NCI-H2171 treated with DMSO at 0.1 percent for 48 hours (cell line): ENCODE measurements at regions not wholly inside any gene's neighbourhood (a gene's known extent, or its start where the extent isn't known, plus 50 kb on each side); places are given as distances from the start of the nearest gene placed in this dataset.

Source experiments
- DNase-seq: peaks from one replicate; lab custom pipeline; 2025; lab: John Stamatoyannopoulos, UW

DNA sequence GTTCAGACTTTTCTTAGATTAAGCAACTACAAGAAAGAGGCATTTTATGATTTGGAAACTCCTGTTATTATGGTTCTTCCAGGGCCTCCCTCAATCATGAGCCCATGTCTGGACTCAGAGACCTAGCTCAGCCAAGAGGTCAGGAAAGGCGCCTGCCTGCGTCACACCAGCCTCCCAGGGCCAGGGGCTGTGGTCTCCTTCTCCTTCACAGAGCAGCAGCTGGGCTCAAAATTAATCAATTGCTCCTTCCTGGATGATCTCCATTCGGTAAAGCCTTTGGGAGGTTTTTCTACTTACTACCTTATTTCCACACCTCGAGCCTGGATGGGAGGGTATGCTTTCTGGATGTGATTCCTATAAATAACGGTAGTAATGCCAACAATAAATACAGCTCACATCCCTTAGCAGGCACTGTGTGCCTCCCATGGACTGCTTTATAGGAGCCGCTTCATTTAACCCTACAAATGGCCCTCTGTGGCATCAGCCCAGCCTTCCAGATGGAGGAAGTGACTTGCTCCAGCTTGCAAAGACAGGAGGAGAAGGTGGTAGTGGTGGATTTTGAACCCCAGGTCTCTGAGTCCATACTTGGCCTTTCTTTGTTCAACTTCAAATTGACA lies 1445.6 kb downstream of the TBC1D22A start:
- peak; percentile 8 for DNase-seq

DNA sequence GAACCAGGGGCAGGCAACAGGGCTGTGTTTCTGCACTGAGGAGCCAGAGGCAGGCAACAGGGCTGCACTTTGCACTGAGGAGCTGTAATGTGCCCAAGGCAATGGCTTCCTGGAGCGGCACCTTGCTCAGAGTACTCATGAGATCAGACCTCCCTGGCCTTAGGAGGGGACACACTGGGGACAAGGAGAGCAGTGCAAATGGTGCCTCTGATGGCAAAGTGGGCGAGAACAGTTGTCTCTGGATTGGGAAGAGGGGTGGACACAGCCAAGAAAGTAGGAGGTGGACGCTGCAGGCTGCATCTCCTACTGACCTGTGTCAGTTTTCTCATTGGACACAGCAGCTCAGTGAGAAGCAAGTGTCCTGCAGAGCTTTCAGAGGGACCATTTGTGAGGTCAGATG lies 1443.3 kb downstream of the TBC1D22A start:
- DNase-seq = no peak

DNA sequence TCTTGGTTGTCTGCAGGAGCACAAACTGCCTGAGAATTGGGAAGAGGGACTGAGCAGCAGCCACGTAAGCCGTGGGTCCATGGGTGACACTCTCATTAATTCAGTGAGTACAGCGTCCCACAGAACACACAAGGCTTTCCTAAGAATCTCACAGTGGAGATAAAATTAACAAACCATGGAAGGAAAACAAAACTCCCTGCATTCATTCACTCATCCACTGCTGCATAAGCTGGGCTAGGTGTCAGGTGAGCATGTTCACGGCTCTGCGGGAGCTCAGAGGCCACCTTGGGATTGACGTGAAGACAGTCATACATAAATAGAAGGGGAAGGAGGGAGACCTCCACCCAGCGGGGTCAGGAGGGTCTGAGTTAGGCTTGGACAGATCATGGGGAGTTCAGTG lies 1442.7 kb downstream of the TBC1D22A start:
- no peak for DNase-seq

DNA sequence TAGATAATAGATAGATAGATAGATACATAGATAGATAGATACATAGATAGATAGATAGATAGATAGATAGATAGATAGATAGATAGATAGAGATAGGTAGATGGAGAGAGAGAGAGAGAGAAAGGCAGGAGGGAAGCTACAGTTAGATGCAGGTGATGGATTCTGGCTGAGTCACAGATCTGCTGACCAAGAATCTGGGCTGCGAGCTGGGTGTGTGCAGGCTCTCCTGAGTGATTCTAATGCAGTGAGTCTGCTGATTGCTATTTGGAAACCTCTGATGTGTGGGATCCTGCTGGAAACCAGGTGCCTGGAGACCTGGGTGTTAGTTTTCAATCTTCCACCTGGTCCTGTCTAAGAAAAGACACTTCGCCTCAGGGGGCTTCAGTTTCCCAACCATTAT lies 1441.8 kb downstream of the TBC1D22A start:
- DNase-seq = no peak

DNA sequence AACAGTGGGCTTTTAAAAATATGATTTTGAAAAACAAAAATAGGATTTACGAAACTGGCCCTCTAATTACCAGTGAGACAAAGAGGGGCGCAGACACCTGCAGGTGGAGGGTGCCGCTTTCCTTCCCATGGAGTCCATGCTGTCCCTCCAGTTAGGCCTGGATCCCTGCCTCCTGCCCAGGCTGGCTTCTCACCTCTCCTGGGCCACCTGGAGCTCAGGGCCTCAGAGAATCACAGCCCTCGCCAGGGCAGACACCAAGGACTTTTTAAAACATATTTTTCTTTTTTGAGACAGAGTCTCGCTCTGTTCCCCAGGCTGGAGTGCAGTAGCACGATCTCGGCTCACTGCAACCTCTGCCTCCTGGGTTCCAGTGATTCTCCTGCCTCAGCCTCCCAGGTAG lies 1437.2 kb downstream of the TBC1D22A start:
- DNase-seq = no peak

DNA sequence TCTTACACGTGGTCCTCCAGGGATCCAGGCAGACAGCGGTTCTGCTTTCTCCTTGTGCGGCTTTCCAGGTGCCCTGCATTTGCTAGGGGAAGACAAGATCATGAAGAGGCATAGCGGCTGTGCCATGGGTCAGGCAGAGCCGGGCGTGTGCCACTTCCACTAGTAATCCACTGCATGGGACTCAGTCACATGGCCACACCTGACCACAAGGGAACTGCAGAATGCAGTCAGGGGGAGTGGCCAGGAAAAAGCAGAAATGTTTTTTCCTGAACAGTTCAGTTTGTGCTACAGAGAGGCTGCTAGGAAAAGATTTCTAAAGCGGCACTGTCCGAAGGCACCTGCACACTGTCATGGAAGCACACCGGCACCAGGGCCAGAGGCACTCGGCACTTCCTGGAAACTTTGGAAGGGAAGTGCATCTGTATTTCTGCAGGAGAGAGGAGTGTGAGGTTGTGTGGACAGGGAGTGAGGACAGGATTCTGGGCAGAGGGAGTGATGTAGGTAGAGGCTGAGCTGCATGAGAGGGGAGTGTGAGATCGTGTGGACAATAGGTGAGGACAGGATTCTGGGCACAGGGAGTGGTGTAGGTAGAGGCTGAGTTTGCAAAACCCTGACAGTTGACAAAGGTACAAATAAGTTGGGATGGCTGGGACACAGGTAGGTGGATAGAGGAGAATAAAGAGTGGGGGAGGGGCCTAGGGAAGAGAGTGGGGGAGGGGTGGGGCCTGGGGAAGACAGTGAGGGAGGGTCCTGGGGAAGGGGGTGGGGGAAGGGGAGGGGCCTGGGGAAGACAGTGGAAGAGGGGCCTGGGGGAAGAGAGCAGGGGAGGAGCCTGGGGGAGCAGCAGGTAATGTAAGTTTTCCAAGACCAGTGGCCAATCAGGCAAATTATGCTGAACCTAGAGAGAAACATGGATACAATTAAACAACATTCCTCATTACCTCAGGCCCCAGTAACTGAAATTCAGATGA lies 1436.3 kb downstream of the TBC1D22A start:
- DNase-seq = no peak

DNA sequence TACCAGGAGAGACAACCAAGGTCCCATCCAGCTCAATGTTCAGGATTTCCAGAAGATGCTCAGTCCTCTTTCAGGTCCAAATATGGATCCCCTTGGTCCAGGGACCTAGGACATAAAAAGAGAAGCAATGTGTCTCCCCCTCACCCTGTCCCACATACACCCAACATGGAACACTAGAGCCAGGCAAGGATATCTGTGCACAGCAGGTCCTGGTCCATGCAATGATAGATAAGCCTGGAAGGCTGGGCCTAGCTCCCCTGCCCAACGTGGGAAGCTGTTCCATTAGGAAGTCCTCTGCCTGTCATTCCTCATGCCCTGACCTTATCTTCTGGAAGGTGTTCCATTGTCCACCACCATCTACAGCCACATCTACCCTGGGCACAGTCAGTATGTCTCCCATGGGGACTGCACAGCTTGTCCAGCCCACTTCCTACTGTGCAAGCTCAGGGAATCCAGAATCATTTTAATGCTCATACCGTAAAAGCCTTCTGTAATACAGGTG lies 1434.8 kb downstream of the TBC1D22A start:
- DNase-seq = no peak

DNA sequence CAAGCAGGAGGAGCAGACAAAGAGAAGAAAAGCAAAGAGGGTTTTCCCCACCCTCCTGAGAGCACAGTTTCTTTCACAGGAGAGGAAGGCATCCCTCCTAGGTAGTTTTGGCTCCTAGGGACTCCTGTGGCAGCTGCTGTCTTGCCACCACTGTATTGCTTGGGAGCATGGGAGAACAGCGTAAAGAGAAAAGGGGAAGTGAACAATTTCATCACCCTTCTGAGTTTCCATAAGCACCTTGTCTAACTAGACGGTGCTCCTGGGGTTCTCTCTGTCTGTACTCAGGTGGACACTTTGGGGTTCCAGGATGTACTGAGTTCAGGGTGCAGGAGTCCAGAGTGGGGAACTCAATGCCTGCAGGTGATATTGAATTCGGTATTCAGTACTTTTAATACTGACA lies 1430.5 kb downstream of the TBC1D22A start:
- no peak for DNase-seq

DNA sequence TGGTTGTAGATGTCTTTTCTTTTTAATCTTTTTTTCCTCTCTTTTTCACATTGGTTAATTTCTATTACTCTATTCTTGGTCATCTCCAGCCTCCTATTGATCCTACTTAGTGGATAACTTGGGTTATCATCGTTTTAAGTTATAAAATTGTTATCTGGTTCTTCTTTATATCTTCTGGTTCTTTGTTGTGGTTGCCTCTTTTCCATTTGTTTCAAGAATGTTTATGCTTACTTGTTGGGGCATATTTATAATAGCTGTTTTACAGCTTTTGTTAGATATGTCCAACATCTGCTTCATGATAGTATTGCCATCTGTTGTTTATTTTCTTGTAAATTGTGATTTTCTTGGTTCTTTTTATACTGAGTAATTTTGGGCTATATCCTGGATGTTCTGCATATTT lies 1429.6 kb downstream of the TBC1D22A start:
- no peak for DNase-seq

DNA sequence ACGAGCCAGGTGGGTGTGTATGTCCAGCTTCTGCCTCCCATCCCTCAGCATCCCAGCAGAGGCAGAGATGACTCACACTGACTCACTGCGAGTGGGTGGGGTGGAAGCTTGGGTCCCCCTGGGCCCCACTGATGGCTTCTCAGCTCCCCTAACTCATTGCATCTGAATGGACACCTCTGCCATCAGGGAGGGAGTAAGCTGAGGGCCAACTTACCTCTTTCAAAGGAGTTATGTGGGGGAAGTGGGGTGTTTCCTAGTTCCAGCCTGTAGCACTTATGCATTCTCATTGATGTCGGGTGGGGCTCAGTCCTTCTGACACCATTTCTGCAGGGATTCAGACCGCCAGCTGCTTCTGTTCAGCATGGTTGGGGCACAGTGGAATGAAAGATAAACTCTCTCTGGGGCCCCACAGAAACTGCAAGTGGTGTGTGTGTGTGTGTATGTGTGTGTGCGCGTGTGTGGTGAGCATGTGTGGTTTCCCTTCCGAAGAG lies 1425.8 kb downstream of the TBC1D22A start:
- DNase-seq = no peak

DNA sequence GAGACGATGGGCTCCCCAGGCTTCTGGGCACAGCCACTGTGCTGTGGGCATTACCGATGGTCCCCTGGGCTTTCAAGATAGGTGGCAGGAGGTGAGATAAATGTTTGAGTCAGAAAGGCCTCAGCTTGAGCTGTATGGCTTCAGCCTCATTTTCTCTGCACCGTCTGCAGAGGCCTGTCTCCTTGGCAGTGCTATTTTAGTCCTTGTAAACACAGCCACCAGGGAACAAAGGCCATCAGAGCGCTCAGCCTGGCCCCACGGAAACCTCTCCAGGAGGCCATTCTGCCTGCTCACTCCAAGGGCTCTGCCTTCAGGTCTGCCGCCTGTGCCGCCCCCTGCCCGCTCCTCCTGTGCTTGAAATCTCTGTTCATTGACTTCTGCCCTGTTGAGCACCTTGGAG lies 1424.9 kb downstream of the TBC1D22A start:
- no peak for DNase-seq

DNA sequence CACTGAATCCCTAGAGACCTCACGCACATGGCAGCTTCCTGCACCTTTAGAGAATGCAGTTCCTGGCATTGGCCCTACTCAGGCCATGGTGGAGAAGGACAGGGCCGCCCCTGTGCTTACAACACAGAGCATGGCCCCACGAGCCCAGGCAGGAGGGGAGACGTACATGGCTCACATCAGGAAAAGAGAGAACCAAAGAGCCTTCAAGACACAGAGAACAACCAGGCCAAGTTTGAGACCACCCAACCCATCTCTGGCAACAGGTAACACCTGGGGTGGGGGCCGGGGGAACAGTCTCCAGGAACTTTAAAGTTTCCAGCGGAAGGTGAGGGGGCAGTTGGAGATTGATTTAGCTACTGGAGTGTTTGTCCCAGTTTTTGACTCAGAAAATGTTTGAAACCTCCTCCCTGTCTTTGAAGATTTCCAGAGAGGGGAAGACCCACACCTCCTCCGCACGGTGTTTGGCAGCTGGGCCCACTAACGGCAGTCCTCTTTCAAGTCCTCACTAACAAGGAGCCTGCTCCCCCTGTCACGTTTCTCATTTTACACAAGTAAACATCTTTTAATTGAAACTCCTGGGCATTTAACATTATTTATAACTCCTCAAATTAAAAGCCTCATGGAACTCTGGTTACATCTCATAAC lies 1423.8 kb downstream of the TBC1D22A start:
- no peak for DNase-seq

DNA sequence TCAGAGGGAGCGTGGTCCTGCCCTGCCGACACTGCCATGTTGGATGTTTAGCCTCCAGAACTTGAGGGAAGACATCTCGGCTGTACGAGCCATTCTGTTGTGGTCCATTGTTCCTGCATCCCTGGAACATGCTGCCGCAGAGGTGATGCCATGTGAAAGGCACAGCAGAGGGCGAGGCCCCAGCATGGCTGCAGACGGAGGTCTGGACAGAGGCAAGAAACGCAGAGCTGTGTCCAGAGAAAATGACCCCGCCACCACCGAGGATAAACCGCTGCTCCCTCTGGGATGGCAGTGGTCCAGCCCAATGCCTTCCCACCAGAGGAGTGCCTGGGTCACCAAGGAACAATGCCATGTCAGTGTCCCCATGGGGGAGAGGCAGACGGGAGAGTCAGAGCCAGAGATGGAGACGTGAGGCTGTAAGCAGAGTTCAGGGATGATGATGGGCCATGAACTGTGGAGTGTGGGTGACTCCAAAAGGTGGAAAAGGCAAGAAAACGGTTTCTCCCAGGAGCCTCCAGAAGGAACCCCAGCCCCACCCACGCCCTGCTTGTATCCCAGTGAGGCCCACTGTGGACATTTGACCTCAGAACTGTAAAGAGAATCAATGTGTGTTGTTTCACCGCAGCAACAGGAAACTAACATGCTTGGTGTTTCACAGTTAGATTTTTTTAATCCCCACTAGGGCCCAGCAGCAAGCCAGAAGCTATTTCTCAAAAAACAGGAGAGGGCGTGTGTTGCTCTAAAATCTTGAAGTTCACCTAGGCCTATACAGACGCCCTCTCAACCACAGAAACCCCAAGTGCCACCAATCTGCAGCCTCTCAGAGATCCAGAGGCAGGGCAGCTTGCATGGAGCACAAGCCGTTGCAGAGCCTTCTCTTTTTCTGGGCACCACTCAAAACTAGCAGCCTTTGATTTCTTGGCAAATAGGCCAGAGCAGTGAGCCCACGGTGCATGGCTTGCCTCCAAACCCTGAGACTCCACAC lies 1422.9 kb downstream of the TBC1D22A start:
- DNase-seq = no peak

DNA sequence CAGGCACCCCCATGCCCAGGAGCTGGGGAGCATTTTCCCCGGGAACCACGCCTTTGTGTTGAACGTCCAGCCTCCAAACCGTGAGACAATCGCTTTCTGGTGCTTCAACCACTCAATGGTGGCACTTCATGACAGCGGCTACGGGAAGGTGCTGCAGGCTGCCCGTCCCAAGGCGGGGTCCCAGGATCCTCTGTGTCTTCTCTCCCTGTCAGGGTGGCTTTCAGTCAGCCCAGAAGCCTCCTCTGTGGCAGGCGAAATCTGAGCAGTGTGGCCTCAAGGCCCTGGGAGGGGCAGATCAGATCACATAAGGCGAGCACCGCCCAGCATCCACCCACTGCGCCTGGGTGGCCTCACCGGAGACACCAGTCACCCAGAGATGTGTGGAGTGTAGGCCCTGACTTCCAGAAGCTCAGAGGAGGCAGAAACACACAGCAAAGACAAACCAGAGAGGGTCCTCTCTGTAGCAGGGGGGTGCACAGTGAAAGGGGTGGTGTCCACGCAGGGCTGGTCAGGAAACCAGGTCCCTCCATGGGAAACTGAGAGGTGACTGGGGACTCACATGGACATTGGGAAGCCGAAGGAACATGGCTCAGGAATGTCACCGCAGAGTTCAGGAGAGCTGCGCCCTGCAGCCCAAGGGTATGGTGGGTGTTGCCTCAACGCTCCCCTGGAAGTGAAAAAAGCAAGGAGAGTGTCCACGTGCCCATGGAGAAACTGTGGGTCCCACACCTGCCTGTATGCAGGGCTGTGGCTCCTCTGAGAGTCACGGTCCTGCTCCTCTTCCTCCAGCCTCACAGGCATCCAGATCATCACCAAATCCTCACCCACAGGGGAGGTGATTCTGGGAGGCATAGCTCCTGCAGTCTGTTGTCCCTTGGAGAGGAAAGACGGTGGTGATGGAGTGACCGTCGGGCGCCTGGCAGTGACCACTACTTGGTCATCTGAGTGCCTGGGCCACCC lies 1420.7 kb downstream of the TBC1D22A start:
- DNase-seq = no peak

DNA sequence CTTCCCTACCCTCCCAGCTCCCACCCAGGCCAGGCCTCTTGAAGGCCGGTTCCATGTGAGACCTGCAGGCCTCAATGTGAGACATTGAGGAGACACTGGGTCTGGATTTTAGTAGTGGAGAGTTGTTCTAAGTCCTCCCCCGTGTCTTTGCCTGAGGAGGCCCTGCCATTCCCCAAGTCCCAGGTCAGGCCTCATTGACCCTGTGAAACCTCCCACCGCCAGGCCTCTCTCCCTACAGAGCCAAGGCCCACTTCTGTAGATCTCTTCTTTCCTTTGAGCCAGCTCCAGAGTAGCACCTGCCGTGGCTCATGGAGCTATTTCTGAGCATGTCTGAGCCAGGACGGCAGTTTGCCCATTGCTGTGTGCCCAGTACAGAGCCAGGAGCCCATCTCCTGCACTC lies 1419.6 kb downstream of the TBC1D22A start:
- no peak for DNase-seq

DNA sequence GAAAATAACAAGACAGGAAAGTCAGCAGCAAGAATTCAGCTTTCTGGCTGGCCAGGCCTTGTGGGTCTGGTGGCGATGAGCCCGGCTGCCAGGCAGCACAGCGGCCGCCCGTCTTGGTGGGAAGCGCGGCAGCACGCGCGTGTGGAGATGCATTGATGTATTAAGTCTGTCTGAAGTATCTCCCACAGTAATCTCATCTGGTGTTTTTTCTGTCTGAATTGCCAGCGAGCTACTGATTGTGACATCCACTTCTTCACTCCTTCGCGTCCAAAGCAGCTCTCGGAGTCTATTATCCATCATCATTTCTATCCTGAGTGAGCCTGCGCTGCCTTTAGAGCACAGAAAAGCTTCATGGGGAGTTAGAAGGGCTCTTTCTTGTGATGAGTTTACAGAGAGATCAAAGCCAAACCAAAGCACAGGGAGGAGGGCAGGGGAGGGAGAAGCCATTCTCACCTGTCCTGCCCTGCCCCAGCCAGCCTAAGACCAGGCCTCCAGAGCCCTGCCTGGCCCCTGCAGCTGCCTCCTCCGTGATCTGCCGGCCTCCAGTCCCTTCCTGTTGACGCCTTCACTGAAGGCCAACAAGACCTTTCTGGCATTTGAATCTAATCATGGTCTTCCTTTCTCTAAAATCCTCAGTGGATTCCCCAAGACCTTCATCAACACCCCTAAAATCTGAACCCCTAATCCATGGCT lies 1419.0 kb downstream of the TBC1D22A start:
- no peak for DNase-seq

DNA sequence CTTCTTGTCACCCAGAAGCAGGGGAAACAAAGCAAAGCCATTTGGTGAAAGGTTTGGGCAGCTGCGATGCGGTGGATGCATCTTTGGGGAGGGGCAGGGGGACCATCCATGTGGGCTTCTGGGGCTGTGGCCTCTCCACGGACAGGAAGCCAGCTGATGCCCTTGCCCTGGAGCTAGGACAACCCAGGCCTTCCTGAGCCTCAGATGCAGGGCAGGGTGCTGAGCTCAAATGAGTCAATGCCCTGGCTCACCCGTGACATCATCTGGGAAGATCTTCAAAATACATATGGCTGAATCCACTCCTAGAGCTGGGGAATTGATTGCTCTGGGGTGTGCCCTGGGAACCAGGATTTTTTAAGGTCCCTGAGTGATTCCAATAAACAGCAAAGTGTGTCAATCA lies 1418.2 kb downstream of the TBC1D22A start:
- no peak for DNase-seq

DNA sequence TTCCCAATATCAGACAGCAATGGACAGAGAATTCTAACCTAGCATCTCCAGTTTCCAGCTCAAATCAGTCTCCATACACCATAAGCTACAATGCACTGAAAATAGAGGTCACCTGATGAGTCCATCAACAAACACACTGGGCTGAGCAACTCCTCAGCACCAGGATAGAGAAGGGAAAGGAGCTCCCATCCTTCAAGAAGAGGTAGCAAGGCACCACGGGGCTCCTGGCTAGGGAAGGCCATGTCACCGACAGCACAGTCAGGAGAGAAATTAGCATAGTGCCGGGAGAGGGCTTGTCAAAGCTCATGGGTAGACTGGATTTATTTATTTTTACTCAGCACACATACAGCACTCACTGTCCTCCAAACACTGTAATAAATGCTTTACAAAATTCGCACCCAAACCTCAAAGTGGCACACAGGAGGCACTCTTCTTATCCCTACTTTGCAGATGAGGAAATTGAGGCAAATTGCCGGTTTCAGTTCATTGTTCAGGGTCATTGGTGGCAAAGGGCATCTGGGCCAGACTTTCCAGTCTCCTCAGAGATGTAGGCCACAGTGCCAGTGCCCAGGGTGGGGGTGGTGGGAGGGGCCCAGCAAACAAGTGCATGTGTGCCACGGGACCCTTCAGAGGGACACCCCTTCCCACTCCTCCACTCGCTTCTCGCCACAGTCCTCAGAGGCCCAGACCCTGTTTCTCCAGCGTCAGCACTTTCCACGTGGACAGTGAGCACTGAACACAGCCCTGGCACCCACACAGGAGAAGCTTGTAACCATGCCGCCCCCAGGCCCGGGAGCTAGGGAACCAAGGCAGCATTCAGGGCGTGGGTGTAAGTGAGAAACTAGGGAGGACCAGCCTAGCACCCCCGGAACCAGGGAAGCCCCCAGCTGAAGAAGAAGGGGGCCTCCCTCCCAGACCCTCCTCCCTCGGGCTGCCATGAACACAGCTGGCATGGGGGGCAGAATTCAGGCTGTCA lies 1417.4 kb downstream of the TBC1D22A start:
- DNase-seq = no peak
